Mesodermal cell (in vitro differentiated cells): ENCODE measurements at regions not wholly inside any gene's neighbourhood (a gene's known extent, or its start where the extent isn't known, plus 50 kb on each side); places are given as distances from the start of the nearest gene placed in this dataset.

ENCODE experiments used
- H3K27ac ChIP-seq: 2 replicates; pipeline ENCODE4 v1.7.0; 2013; ENCODE audit warnings: mild to moderate bottlenecking, low read depth, low read length, moderate library complexity; ENCODE audit not compliant: severe bottlenecking
- H3K36me3 ChIP-seq: 2 replicates; pipeline ENCODE4 v1.7.1; 2013; ENCODE audit warnings: mild to moderate bottlenecking, low read length, moderate library complexity; ENCODE audit not compliant: control insufficient read depth, insufficient read depth
- H3K4me1 ChIP-seq: one replicate; pipeline ENCODE4 v1.7.1; 2013; ENCODE audit warnings: mild to moderate bottlenecking, low read length; ENCODE audit not compliant: insufficient read depth, control insufficient read depth, poor library complexity, severe bottlenecking
- H3K4me3 ChIP-seq: 2 replicates; pipeline ENCODE4 v1.7.0; 2013; ENCODE audit warnings: low read length, control low read depth, mild to moderate bottlenecking; ENCODE audit not compliant: insufficient read depth, poor library complexity, severe bottlenecking; ENCODE audit errors: extremely low read depth
- H3K9me3 ChIP-seq: 2 replicates; pipeline ENCODE4 v1.7.1; 2013; ENCODE audit warnings: mild to moderate bottlenecking, low read length, moderate library complexity; ENCODE audit not compliant: control insufficient read depth
- WGBS, 2 experiments: methylation state at CpG; one replicate each; pipeline ENCODE4 v1.1.5; 2013; ENCODE audit warnings: missing lambda C conversion rate in 2 of 2; ENCODE audit not compliant: insufficient coverage in 2 of 2; 5-methylcytosine and 5-hydroxymethylcytosine counted together

GRCh38 chr18:41371156-41372045, 583.6 kb upstream of the PIK3C3 start:
- Histone ChIP-seq H3K4me1 (peaks cover 6% of the 10 kb centered on the region), H3K36me3 (no peaks in the 10 kb centered on the region), H3K4me3 (no peak overlapping the region), H3K27ac (no peak overlapping the region), H3K9me3 (no peaks in the 10 kb centered on the region)
- 89 to 91% methylated on average over 2 to 4 of the region's 5 CpGs for WGBS, 2 experiments

DNA sequence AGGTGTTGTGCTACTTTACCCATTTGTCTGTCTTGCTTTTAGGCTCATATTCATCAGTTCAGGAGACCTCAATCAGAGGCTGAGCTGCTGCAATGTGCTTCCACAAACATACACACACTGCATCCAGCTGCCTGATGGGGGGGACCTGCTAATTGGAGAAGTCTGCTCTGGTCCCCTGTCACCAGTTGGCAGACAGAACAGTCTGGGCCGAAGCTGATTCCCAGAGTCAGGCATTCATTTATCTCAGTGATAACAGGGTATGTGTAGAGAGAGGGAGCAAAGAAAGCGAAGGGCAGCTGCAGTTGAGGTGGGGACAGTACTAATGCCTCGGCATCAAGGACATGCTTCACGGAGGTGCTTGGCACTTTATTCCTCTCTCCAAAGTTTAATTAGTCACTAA, 584.3 kb upstream of the PIK3C3 start:
- WGBS, 2 experiments: 85 to 86% methylated on average over 3 to 4 of the region's 4 CpGs
- no peaks in the 10 kb centered on the region for H3K36me3 ChIP-seq
- H3K27ac ChIP-seq: no peak overlapping the region
- no peaks in the 10 kb centered on the region for H3K9me3 ChIP-seq
- no peak overlapping the region for H3K4me3 ChIP-seq
- peaks cover 6% of the 10 kb centered on the region for H3K4me1 ChIP-seq

GRCh38 chr18:41357708-41358107, 597.3 kb upstream of the PIK3C3 start:
- WGBS, 2 experiments: 100% methylated on average over 1 of the region's 2 CpGs; no CpG with 5 or more reads in 1 of the 2 experiments
- Histone ChIP-seq H3K9me3 (no peaks in the 10 kb centered on the region), H3K4me3 (no peak overlapping the region)

GRCh38 chr18:41353777-41354528, 601.1 kb upstream of the PIK3C3 start:
- H3K27ac ChIP-seq: no peak overlapping the region
- no peaks in the 10 kb centered on the region for H3K9me3 ChIP-seq
- WGBS, 2 experiments: 80 to 90% methylated on average over 1 to 2 of the region's 3 CpGs
- H3K4me1 ChIP-seq: no peaks in the 10 kb centered on the region
- H3K4me3 ChIP-seq: no peak overlapping the region
- no peaks in the 10 kb centered on the region for H3K36me3 ChIP-seq

More at GRCh38 chr18:41357708-41358107, 597.3 kb upstream of the PIK3C3 start:
- Histone ChIP-seq H3K4me1 (no peaks in the 10 kb centered on the region), H3K36me3 (no peaks in the 10 kb centered on the region), H3K27ac (no peak overlapping the region)

DNA sequence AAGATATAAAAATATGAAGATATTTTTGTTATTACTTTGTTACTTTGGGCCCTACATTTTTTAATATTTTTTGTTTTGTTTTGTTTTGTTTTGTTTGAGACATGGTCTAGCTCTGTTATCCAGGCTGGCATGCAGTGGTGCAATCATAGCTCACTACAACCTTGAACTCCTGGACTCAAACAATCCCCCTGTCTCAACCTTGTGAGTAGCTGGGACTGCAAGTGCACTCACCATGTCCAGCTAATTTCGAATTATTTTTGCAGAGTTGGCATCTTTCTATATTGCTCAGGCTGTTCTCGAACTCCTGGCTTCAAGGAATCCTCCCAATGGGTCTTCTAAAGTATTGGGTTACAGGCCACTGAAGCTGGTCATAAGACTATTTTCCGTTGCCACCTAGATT, 603.6 kb upstream of the PIK3C3 start:
- no peak overlapping the region for H3K4me3 ChIP-seq
- H3K36me3 ChIP-seq: no peaks in the 10 kb centered on the region
- 82% methylated on average over 2 of the region's 3 CpGs; no CpG with 5 or more reads in 1 of the 2 experiments for WGBS, 2 experiments
- no peak overlapping the region for H3K27ac ChIP-seq
- H3K4me1 ChIP-seq: peaks cover 3% of the 10 kb centered on the region
- no peaks in the 10 kb centered on the region for H3K9me3 ChIP-seq

- no peak overlapping the region for H3K4me3 ChIP-seq
- H3K27ac ChIP-seq: no peak overlapping the region
- no peaks in the 10 kb centered on the region for H3K36me3 ChIP-seq
- WGBS, 2 experiments: 92% methylated on average over 2 of the region's 3 CpGs; no CpG with 5 or more reads in 1 of the 2 experiments
- H3K9me3 ChIP-seq: no peaks in the 10 kb centered on the region
- H3K4me1 ChIP-seq: peaks cover 3% of the 10 kb centered on the region
Measured at GRCh38 chr18:41347057-41347456, 608.0 kb upstream of the PIK3C3 start.

DNA sequence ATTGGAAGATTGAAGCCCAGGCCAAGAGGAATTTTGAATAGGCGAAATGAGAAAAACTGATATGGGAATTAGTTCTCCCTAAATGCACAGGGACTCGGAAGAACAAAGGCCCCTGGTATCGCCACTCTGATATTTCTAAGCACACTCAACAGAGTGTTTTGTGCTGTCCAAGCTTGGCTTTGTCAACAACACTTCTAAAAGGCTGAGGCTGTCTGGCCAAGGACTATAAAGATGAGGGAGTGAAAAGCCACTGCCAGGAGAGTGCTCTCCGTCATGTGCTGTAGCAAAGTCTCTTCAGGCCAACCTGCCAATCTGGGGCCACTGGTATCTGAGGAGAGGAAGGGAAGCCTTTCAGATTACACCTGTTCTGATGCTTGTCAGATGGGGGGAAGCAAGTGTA, 611.2 kb upstream of the PIK3C3 start:
- no peak overlapping the region for H3K27ac ChIP-seq
- 84 to 97% methylated on average over 3 of the region's 4 CpGs for WGBS, 2 experiments
- H3K4me1 ChIP-seq: peaks cover 3% of the 10 kb centered on the region
- H3K36me3 ChIP-seq: no peaks in the 10 kb centered on the region
- H3K9me3 ChIP-seq: no peaks in the 10 kb centered on the region
- no peak overlapping the region for H3K4me3 ChIP-seq

- H3K4me3 ChIP-seq: no peak overlapping the region
- no peaks in the 10 kb centered on the region for H3K36me3 ChIP-seq
- H3K27ac ChIP-seq: no peak overlapping the region
- H3K9me3 ChIP-seq: no peaks in the 10 kb centered on the region
- H3K4me1 ChIP-seq: no peaks in the 10 kb centered on the region
- 83 to 100% methylated on average over 1 of the region's 1 CpG for WGBS, 2 experiments
Measured at GRCh38 chr18:41338341-41338740, 616.7 kb upstream of the PIK3C3 start.

- no CpG with 5 or more reads among the region's 1 CpG for WGBS, 2 experiments
Measured at GRCh38 chr18:41331661-41332060, 623.4 kb upstream of the PIK3C3 start.

DNA sequence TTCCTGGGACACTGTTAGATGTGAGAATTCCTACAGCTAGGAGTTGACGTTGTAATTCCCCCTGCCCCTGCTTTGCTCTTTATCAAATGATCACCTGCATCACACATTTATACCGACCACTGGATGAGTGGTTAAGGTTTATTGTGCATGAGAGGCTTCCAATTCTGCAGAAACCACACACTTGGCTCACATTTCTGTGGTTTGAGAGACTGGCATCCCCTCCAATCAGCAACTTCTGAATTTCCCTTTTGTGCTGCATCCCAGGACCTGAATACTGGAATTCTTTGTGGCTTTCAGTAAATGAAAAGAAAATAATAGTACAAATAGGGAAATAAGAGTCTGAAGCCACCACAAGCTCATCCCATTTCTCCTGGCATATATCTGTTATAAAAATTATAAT, 628.7 kb upstream of the PIK3C3 start:
- Histone ChIP-seq H3K4me1 (peaks cover 11% of the 10 kb centered on the region), H3K9me3 (peaks cover 8% of the 10 kb centered on the region), H3K36me3 (no peaks in the 10 kb centered on the region), H3K4me3 (no peak overlapping the region), H3K27ac (no peak overlapping the region)
- no CpG with 5 or more reads among the region's 2 CpGs for WGBS, 2 experiments

More at GRCh38 chr18:41331661-41332060, 623.4 kb upstream of the PIK3C3 start:
- Histone ChIP-seq H3K36me3 (no peaks in the 10 kb centered on the region), H3K4me3 (no peak overlapping the region), H3K9me3 (peaks cover 8% of the 10 kb centered on the region), H3K27ac (no peak overlapping the region), H3K4me1 (no peaks in the 10 kb centered on the region)
